Hepatocyte (in vitro differentiated cells): ENCODE measurements at regions not wholly inside any gene's neighbourhood (a gene's known extent, or its start where the extent isn't known, plus 50 kb on each side); places are given as distances from the start of the nearest gene placed in this dataset.

Source experiments
- DNase-seq: peaks from one replicate; pipeline ENCODE4 v3.0.0-alpha.2; 2016; ENCODE audit warnings: low spot score
- H2AFZ ChIP-seq: fragments of 200-600 bp; sonication (generic); 2 replicates; pipeline ENCODE4 v1.6.0; 2016; ENCODE audit warnings: antibody characterized with exemption, mild to moderate bottlenecking
- H3K27ac ChIP-seq: fragments of 200-600 bp; sonication (generic); 2 replicates; pipeline ENCODE4 v1.5.1; 2016; ENCODE audit warnings: mild to moderate bottlenecking
- H3K27me3 ChIP-seq: fragments of 200-600 bp; sonication (generic); 2 replicates; pipeline ENCODE4 v1.6.1; 2016
- H3K36me3 ChIP-seq: fragments of 200-600 bp; sonication (generic); replicated peaks from 2 replicates; pipeline ENCODE4 v1.5.1; 2016; ENCODE audit warnings: low read depth; ENCODE audit not compliant: insufficient read depth
- H3K4me1 ChIP-seq: fragments of 200-600 bp; sonication (generic); 2 replicates; pipeline ENCODE4 v1.5.1; 2016; ENCODE audit warnings: mild to moderate bottlenecking, moderate library complexity; ENCODE audit not compliant: insufficient read depth
- H3K4me2 ChIP-seq: fragments of 200-600 bp; sonication (generic); 2 replicates; pipeline ENCODE4 v1.6.0; 2016
- H3K4me3 ChIP-seq: fragments of 200-600 bp; sonication (generic); 2 replicates; pipeline ENCODE4 v1.5.1; 2016; ENCODE audit warnings: mild to moderate bottlenecking
- H3K79me2 ChIP-seq: fragments of 200-600 bp; sonication (generic); 2 replicates; pipeline ENCODE4 v1.6.0; 2017; ENCODE audit warnings: mild to moderate bottlenecking
- H3K9me2 ChIP-seq: fragments of 200-600 bp; sonication (generic); replicated peaks from 2 replicates; pipeline ENCODE4 v1.6.0; 2017; ENCODE audit warnings: mild to moderate bottlenecking; ENCODE audit not compliant: insufficient read depth
- H3K9me3 ChIP-seq: fragments of 200-600 bp; sonication (generic); 2 replicates; pipeline ENCODE4 v1.5.1; 2016; ENCODE audit warnings: low read depth, mild to moderate bottlenecking
- H4K20me1 ChIP-seq: fragments of 200-600 bp; sonication (generic); 2 replicates; pipeline ENCODE4 v1.6.0; 2016; ENCODE audit warnings: mild to moderate bottlenecking; ENCODE audit not compliant: insufficient read depth, poor library complexity, severe bottlenecking
- EZH2 ChIP-seq: fragments of 200-600 bp; sonication (generic); IDR thresholded peaks from 2 replicates; pipeline ENCODE4 v1.6.1; 2016; ENCODE audit warnings: antibody characterized with exemption, mild to moderate bottlenecking, borderline replicate concordance
- EZH2phosphoT487 ChIP-seq: fragments of 200-600 bp; sonication (generic); IDR thresholded peaks from one replicate; pipeline ENCODE4 v1.6.1; 2018; ENCODE audit warnings: antibody characterized with exemption, mild to moderate bottlenecking, low read depth, moderate library complexity; ENCODE audit not compliant: unreplicated experiment, severe bottlenecking
- WGBS: methylation state at CpG from one replicate; pipeline ENCODE4 v1.1.6; 2016; ENCODE audit warnings: low lambda C conversion rate; ENCODE audit errors: missing lambda C conversion rate; 5-methylcytosine and 5-hydroxymethylcytosine counted together
- TF ChIP-seq, protein P1 (sequence below): fragments of 200-600 bp; sonication (generic); IDR thresholded peaks from 2 replicates; pipeline ENCODE4 v1.5.1; 2016; ENCODE audit warnings: antibody characterized with exemption, mild to moderate bottlenecking; ENCODE audit not compliant: poor library complexity

DNA sequence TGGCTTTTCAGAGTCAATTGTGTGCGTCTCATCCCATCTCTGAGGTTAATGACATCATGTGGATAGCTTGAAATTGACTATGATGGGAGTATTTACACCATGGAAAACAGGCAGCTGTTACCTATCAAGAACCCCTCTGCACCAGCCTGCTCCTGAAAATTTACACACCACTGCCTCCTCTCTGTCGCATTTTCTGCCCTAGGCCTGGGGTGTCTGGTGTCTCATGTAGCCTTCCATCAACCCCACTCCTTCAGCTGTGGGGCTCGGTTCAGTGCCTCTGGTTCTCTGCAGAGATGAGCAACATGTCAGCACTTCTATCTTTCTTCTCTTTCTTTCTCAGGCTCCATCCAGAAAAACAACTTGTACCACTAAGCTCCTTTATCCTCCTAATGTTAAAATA is 600.5 kb downstream of the TYW1 start:
- Histone ChIP-seq H3K4me2 (no peak overlapping the region), H3K4me3 (no peak overlapping the region), H4K20me1 (no peaks in the 10 kb centered on the region), H3K4me1 (no peaks in the 10 kb centered on the region), H3K9me2 (no peaks in the 10 kb centered on the region), H3K79me2 (no peaks in the 10 kb centered on the region), H3K27me3 (peaks cover 5% of the 10 kb centered on the region), H2AFZ (no peak overlapping the region), H3K27ac (no peak overlapping the region), H3K9me3 (no peaks in the 10 kb centered on the region), H3K36me3 (no peaks in the 10 kb centered on the region)
- DNase-seq = no peak
- TF ChIP-seq, protein P1, sequence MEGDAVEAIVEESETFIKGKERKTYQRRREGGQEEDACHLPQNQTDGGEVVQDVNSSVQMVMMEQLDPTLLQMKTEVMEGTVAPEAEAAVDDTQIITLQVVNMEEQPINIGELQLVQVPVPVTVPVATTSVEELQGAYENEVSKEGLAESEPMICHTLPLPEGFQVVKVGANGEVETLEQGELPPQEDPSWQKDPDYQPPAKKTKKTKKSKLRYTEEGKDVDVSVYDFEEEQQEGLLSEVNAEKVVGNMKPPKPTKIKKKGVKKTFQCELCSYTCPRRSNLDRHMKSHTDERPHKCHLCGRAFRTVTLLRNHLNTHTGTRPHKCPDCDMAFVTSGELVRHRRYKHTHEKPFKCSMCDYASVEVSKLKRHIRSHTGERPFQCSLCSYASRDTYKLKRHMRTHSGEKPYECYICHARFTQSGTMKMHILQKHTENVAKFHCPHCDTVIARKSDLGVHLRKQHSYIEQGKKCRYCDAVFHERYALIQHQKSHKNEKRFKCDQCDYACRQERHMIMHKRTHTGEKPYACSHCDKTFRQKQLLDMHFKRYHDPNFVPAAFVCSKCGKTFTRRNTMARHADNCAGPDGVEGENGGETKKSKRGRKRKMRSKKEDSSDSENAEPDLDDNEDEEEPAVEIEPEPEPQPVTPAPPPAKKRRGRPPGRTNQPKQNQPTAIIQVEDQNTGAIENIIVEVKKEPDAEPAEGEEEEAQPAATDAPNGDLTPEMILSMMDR = no peak
- TF ChIP-seq EZH2 (no peak), EZH2phosphoT487 (no peak)
- 85% methylated on average over 3 of the region's 3 CpGs for whole genome bisulfite sequencing

DNA sequence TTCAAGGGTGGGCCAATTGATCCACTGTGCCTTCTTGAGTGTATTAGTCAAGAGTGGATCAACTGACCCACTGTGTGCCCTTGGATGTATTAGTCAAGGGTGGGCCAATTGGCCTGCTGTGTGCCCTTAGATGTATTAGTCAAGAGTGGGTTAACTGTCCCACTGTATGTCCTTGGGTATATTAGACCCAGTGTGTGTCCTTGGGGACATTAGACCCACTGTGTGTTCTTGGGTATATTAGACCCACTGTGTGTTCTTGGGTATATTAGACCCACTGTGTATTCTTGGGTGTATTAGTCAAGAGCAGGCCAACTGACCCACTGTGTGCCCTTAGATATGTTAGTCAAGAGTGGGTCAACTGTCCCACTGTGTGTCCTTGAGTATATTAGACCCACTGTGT is 601.8 kb downstream of the TYW1 start:
- no peaks in the 10 kb centered on the region for H3K9me3 ChIP-seq
- no peak overlapping the region for H3K4me2 ChIP-seq
- H4K20me1 ChIP-seq = no peaks in the 10 kb centered on the region
- H3K36me3 ChIP-seq = no peaks in the 10 kb centered on the region
- H3K27me3 ChIP-seq = peaks cover 5% of the 10 kb centered on the region
- TF ChIP-seq EZH2phosphoT487 = no peak
- no peak for TF ChIP-seq EZH2
- TF ChIP-seq, protein P1 = no peak
- no peak overlapping the region for H3K27ac ChIP-seq
- H3K9me2 ChIP-seq = no peaks in the 10 kb centered on the region
- no peaks in the 10 kb centered on the region for H3K79me2 ChIP-seq
- no peak for DNase-seq
- H3K4me3 ChIP-seq = no peak overlapping the region
- H3K4me1 ChIP-seq = no peaks in the 10 kb centered on the region
- no peak overlapping the region for H2AFZ ChIP-seq

DNA sequence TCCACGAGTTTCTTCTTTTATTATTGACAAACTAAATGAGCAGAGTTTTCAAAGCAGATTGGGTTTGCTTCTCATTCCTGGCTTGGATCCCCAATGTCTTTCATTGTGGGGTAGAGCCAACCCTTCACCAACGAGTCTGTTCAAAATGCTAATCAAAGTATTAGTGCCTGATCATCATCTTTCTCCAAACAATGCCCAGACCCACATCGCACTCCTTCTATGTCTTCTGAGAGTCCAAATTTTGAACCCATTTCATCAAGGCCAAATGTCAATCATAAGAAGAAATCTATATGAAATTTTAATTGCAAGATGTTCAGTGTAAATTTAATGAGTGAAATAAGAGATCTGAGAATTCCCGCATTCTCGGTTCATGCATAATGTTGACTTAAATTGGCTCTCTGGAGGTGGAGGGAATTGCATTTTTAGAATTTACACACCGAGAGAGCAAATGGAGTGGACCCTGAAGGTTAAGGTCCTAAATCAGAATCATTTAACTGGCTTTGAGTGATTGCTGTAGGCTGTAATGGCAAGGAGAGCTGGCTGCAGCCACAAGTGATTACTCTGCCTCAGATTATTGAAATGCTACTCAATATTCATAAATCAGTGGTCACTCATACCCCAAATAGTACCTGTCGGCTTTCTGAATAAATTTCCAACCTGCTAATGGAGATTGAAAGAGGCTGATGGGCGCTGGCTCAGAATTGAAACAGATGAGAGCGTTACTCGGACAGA is 602.9 kb downstream of the TYW1 start:
- WGBS = 88% methylated on average over 10 of the region's 10 CpGs
- no peak for DNase-seq

More for the DNA sequence above, 602.9 kb downstream of the TYW1 start:
- H4K20me1 ChIP-seq = no peaks in the 10 kb centered on the region
- H3K4me1 ChIP-seq = no peaks in the 10 kb centered on the region
- no peak overlapping the region for H2AFZ ChIP-seq
- H3K79me2 ChIP-seq = no peaks in the 10 kb centered on the region
- no peaks in the 10 kb centered on the region for H3K36me3 ChIP-seq
- no peak overlapping the region for H3K4me2 ChIP-seq
- H3K27me3 ChIP-seq = peaks cover 5% of the 10 kb centered on the region
- H3K9me3 ChIP-seq = no peaks in the 10 kb centered on the region
- no peak overlapping the region for H3K4me3 ChIP-seq
- H3K9me2 ChIP-seq = no peaks in the 10 kb centered on the region
- TF ChIP-seq, protein P1 = no peak
- TF ChIP-seq EZH2 (no peak), EZH2phosphoT487 (no peak)
- no peak overlapping the region for H3K27ac ChIP-seq
